GM23338 (cell line): ENCODE measurements at regions not wholly inside any gene's neighbourhood (a gene's known extent, or its start where the extent isn't known, plus 50 kb on each side); places are given as distances from the start of the nearest gene placed in this dataset.

Source experiments
- ATAC-seq: fragments of 200-7000 bp; cut with Tn5 transposase; 3 replicates; pipeline ENCODE4 v1.9.1; 2020
- DNase-seq: peaks from one replicate; pipeline ENCODE4 v3.0.0-alpha.2; 2015; ENCODE audit warnings: low spot score
- H2AFZ ChIP-seq: fragments of 200-600 bp; sonication (generic); 2 replicates; pipeline ENCODE4 v1.8.0; 2016; ENCODE audit warnings: antibody characterized with exemption, mild to moderate bottlenecking, moderate library complexity
- H3F3A ChIP-seq: fragments of 200-600 bp; sonication (generic); replicated peaks from 2 replicates; pipeline ENCODE4 v1.8.0; 2017; ENCODE audit warnings: antibody characterized with exemption, mixed run types, low read depth
- H3K27ac ChIP-seq: fragments of 200-600 bp; sonication (generic); 2 replicates; pipeline ENCODE4 v1.6.1; 2016; ENCODE audit warnings: low read depth
- H3K27me3 ChIP-seq: fragments of 200-600 bp; sonication (generic); 2 replicates; pipeline ENCODE4 v1.8.0; 2016; ENCODE audit warnings: mild to moderate bottlenecking, mixed run types, moderate library complexity; ENCODE audit not compliant: insufficient read depth
- H3K36me3 ChIP-seq: fragments of 200-600 bp; sonication (generic); 2 replicates; pipeline ENCODE4 v1.8.0; 2016; ENCODE audit warnings: mild to moderate bottlenecking; ENCODE audit not compliant: insufficient read depth
- H3K4me1 ChIP-seq: fragments of 200-600 bp; sonication (generic); 2 replicates; pipeline ENCODE4 v1.8.0; 2016; ENCODE audit warnings: mild to moderate bottlenecking, moderate library complexity; ENCODE audit not compliant: insufficient read depth
- H3K4me2 ChIP-seq: fragments of 200-600 bp; sonication (generic); 2 replicates; pipeline ENCODE4 v1.7.1; 2017; ENCODE audit warnings: mixed run types
- H3K4me3 ChIP-seq: fragments of 200-600 bp; sonication (generic); 2 replicates; pipeline ENCODE4 v1.6.1; 2016; ENCODE audit warnings: mixed run types
- H3K79me2 ChIP-seq: fragments of 200-600 bp; sonication (generic); replicated peaks from 2 replicates; pipeline ENCODE4 v1.8.0; 2017; ENCODE audit warnings: mild to moderate bottlenecking; ENCODE audit not compliant: insufficient read depth
- H3K9me2 ChIP-seq: fragments of 200-600 bp; sonication (generic); 2 replicates; pipeline ENCODE4 v1.8.0; 2017; ENCODE audit not compliant: insufficient read depth
- H4K20me1 ChIP-seq: fragments of 200-600 bp; sonication (generic); replicated peaks from 2 replicates; pipeline ENCODE4 v1.8.0; 2017; ENCODE audit warnings: mild to moderate bottlenecking; ENCODE audit not compliant: insufficient read depth
- H3K27ac Mint-ChIP-seq: 2 replicates; pipeline ENCODE4 v1.8.0; 2020; ENCODE audit warnings: inconsistent platforms, mild to moderate bottlenecking, moderate library complexity, mixed read lengths
- H3K27me3 Mint-ChIP-seq: 3 replicates; pipeline ENCODE4 v1.8.0; 2022; ENCODE audit warnings: low read depth, mild to moderate bottlenecking, moderate library complexity, mixed read lengths, inconsistent platforms; ENCODE audit not compliant: insufficient read depth, poor library complexity
- H3K36me3 Mint-ChIP-seq: 3 replicates; pipeline ENCODE4 v1.8.0; 2021; ENCODE audit warnings: low read depth, mild to moderate bottlenecking, inconsistent platforms, moderate library complexity, mixed read lengths
- H3K4me1 Mint-ChIP-seq: 3 replicates; pipeline ENCODE4 v1.8.0; 2020; ENCODE audit warnings: mild to moderate bottlenecking, inconsistent platforms, mixed read lengths
- H3K4me3 Mint-ChIP-seq: 3 replicates; pipeline ENCODE4 v1.8.0; 2021; ENCODE audit warnings: moderate library complexity, mild to moderate bottlenecking, inconsistent platforms, mixed read lengths
- H3K9me3 Mint-ChIP-seq: 3 replicates; pipeline ENCODE4 v1.8.0; 2020; ENCODE audit warnings: moderate library complexity, mild to moderate bottlenecking, inconsistent platforms, mixed read lengths
- EZH2 ChIP-seq: fragments of 200-600 bp; sonication (generic); IDR thresholded peaks from one replicate; pipeline ENCODE4 v1.8.0; 2017; ENCODE audit warnings: antibody characterized with exemption, mild to moderate bottlenecking, low read depth; ENCODE audit not compliant: unreplicated experiment
- EZH2phosphoT487 ChIP-seq: fragments of 200-600 bp; sonication (generic); IDR thresholded peaks from one replicate; pipeline ENCODE4 v1.8.1; 2018; ENCODE audit warnings: antibody characterized with exemption; ENCODE audit not compliant: unreplicated experiment
- JUNB ChIP-seq: IDR thresholded peaks from one replicate; pipeline ENCODE4 v1.6.1; 2016; ENCODE audit warnings: antibody characterized with exemption; ENCODE audit not compliant: unreplicated experiment
- NANOG ChIP-seq: IDR thresholded peaks from 2 replicates; pipeline ENCODE4 v1.6.1; 2016; ENCODE audit warnings: antibody characterized with exemption, borderline replicate concordance
- STAT1 ChIP-seq: IDR thresholded peaks from one replicate; pipeline ENCODE4 v1.6.1; 2016; ENCODE audit warnings: antibody characterized with exemption; ENCODE audit not compliant: unreplicated experiment
- ZNF114 ChIP-seq: fragments of 250-450 bp; sonication (Bioruptor Pico); IDR thresholded peaks from 2 replicates; pipeline ENCODE4 v1.5.0; 2020; ENCODE audit warnings: mild to moderate bottlenecking, moderate library complexity
- ZNF331 ChIP-seq: fragments of 250-450 bp; sonication (Bioruptor Pico); IDR thresholded peaks from 2 replicates; pipeline ENCODE4 v1.5.0; 2020; ENCODE audit warnings: low read depth, mild to moderate bottlenecking, moderate library complexity
- TF ChIP-seq, protein P1 (sequence below): IDR thresholded peaks from one replicate; pipeline ENCODE4 v1.6.1; 2018; ENCODE audit warnings: antibody characterized with exemption; ENCODE audit not compliant: unreplicated experiment
- TF ChIP-seq, protein P2 (sequence below): IDR thresholded peaks from 2 replicates; pipeline ENCODE4 v1.6.1; 2016; ENCODE audit warnings: antibody characterized with exemption
- TF ChIP-seq, protein P3 (sequence below), 2 experiments: fragments of 200-600 bp in 1 of 2; sonication (generic) in 1 of 2; conservative IDR thresholded peaks; 2 replicates each; pipeline versions ENCODE4 v1.5.1 to v1.6.1; 2016 to 2017; ENCODE audit warnings: antibody characterized with exemption in 2 of 2, low read depth in 2 of 2, mild to moderate bottlenecking in 2 of 2, moderate library complexity in 1 of 2
- TF ChIP-seq, protein P4 (sequence below): fragments of 250-450 bp; sonication (Bioruptor Pico); IDR thresholded peaks from 2 replicates; pipeline ENCODE4 v1.5.0; 2020; ENCODE audit warnings: mild to moderate bottlenecking, moderate library complexity

DNA sequence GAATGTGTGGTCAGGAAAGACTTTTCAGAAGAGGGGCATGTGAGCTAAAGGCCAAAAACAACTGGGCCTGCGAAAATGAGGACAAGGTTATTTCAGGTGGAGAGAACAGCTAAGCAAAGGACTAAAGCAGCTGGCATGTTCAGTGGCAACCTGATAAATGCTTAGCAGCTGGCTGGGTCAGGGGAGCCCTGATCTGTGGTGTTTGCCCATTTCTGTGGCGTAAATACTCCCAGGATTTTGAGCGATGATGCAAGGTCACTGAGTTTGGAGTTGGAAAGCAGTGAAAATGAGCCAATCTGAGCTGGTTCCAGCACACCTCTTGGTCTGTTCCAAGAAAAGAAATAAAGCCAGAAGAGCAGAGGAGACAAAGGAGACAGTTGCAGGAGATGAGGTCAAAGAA is 704.3 kb downstream of the UQCRFS1 start (continued):
- TF ChIP-seq, protein P1, sequence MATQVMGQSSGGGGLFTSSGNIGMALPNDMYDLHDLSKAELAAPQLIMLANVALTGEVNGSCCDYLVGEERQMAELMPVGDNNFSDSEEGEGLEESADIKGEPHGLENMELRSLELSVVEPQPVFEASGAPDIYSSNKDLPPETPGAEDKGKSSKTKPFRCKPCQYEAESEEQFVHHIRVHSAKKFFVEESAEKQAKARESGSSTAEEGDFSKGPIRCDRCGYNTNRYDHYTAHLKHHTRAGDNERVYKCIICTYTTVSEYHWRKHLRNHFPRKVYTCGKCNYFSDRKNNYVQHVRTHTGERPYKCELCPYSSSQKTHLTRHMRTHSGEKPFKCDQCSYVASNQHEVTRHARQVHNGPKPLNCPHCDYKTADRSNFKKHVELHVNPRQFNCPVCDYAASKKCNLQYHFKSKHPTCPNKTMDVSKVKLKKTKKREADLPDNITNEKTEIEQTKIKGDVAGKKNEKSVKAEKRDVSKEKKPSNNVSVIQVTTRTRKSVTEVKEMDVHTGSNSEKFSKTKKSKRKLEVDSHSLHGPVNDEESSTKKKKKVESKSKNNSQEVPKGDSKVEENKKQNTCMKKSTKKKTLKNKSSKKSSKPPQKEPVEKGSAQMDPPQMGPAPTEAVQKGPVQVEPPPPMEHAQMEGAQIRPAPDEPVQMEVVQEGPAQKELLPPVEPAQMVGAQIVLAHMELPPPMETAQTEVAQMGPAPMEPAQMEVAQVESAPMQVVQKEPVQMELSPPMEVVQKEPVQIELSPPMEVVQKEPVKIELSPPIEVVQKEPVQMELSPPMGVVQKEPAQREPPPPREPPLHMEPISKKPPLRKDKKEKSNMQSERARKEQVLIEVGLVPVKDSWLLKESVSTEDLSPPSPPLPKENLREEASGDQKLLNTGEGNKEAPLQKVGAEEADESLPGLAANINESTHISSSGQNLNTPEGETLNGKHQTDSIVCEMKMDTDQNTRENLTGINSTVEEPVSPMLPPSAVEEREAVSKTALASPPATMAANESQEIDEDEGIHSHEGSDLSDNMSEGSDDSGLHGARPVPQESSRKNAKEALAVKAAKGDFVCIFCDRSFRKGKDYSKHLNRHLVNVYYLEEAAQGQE, result no peak
- TF ChIP-seq EZH2, result no peak
- TF ChIP-seq ZNF114 (CRISPR knock-in tag), result no peak
- TF ChIP-seq ZNF331 (CRISPR knock-in tag), result no peak
- no peak for TF ChIP-seq EZH2phosphoT487
- no peak for TF ChIP-seq NANOG
- TF ChIP-seq, protein P2, sequence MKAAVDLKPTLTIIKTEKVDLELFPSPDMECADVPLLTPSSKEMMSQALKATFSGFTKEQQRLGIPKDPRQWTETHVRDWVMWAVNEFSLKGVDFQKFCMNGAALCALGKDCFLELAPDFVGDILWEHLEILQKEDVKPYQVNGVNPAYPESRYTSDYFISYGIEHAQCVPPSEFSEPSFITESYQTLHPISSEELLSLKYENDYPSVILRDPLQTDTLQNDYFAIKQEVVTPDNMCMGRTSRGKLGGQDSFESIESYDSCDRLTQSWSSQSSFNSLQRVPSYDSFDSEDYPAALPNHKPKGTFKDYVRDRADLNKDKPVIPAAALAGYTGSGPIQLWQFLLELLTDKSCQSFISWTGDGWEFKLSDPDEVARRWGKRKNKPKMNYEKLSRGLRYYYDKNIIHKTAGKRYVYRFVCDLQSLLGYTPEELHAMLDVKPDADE, result no peak

DNA sequence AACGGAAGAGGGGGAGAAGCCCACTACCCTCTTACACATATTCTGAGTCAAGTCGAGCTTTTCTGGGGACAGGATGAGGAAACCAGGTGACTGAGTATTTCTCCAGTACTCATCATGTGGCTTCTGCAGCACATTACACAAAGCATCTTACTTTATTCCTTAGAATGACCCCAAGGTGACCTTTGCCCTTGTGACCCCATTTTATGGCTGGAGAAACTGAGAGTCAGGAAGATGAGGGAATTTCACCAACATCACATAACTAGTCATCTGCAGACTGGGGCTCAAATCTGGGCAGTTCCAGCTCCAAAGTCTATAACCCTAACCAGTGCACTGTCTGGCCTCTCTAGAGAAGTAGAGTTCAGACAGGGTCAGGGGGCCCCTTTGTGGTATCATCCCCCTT is 707.0 kb downstream of the UQCRFS1 start:
- Histone ChIP-seq H3K4me2 (no peak overlapping the region), H4K20me1 (no peaks in the 10 kb centered on the region)
- H3K4me3 Mint-ChIP-seq, result no peak overlapping the region
- TF ChIP-seq JUNB (no peak), NANOG (no peak), STAT1 (no peak), ZNF114 (CRISPR knock-in tag) (no peak), EZH2 (no peak), EZH2phosphoT487 (no peak)
- TF ChIP-seq, protein P3, sequence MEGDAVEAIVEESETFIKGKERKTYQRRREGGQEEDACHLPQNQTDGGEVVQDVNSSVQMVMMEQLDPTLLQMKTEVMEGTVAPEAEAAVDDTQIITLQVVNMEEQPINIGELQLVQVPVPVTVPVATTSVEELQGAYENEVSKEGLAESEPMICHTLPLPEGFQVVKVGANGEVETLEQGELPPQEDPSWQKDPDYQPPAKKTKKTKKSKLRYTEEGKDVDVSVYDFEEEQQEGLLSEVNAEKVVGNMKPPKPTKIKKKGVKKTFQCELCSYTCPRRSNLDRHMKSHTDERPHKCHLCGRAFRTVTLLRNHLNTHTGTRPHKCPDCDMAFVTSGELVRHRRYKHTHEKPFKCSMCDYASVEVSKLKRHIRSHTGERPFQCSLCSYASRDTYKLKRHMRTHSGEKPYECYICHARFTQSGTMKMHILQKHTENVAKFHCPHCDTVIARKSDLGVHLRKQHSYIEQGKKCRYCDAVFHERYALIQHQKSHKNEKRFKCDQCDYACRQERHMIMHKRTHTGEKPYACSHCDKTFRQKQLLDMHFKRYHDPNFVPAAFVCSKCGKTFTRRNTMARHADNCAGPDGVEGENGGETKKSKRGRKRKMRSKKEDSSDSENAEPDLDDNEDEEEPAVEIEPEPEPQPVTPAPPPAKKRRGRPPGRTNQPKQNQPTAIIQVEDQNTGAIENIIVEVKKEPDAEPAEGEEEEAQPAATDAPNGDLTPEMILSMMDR (conservative IDR thresholded peaks at IDR 0.05; ENCODE audit: low read depth in 2 of 2), result no peak
- TF ChIP-seq, protein P4, sequence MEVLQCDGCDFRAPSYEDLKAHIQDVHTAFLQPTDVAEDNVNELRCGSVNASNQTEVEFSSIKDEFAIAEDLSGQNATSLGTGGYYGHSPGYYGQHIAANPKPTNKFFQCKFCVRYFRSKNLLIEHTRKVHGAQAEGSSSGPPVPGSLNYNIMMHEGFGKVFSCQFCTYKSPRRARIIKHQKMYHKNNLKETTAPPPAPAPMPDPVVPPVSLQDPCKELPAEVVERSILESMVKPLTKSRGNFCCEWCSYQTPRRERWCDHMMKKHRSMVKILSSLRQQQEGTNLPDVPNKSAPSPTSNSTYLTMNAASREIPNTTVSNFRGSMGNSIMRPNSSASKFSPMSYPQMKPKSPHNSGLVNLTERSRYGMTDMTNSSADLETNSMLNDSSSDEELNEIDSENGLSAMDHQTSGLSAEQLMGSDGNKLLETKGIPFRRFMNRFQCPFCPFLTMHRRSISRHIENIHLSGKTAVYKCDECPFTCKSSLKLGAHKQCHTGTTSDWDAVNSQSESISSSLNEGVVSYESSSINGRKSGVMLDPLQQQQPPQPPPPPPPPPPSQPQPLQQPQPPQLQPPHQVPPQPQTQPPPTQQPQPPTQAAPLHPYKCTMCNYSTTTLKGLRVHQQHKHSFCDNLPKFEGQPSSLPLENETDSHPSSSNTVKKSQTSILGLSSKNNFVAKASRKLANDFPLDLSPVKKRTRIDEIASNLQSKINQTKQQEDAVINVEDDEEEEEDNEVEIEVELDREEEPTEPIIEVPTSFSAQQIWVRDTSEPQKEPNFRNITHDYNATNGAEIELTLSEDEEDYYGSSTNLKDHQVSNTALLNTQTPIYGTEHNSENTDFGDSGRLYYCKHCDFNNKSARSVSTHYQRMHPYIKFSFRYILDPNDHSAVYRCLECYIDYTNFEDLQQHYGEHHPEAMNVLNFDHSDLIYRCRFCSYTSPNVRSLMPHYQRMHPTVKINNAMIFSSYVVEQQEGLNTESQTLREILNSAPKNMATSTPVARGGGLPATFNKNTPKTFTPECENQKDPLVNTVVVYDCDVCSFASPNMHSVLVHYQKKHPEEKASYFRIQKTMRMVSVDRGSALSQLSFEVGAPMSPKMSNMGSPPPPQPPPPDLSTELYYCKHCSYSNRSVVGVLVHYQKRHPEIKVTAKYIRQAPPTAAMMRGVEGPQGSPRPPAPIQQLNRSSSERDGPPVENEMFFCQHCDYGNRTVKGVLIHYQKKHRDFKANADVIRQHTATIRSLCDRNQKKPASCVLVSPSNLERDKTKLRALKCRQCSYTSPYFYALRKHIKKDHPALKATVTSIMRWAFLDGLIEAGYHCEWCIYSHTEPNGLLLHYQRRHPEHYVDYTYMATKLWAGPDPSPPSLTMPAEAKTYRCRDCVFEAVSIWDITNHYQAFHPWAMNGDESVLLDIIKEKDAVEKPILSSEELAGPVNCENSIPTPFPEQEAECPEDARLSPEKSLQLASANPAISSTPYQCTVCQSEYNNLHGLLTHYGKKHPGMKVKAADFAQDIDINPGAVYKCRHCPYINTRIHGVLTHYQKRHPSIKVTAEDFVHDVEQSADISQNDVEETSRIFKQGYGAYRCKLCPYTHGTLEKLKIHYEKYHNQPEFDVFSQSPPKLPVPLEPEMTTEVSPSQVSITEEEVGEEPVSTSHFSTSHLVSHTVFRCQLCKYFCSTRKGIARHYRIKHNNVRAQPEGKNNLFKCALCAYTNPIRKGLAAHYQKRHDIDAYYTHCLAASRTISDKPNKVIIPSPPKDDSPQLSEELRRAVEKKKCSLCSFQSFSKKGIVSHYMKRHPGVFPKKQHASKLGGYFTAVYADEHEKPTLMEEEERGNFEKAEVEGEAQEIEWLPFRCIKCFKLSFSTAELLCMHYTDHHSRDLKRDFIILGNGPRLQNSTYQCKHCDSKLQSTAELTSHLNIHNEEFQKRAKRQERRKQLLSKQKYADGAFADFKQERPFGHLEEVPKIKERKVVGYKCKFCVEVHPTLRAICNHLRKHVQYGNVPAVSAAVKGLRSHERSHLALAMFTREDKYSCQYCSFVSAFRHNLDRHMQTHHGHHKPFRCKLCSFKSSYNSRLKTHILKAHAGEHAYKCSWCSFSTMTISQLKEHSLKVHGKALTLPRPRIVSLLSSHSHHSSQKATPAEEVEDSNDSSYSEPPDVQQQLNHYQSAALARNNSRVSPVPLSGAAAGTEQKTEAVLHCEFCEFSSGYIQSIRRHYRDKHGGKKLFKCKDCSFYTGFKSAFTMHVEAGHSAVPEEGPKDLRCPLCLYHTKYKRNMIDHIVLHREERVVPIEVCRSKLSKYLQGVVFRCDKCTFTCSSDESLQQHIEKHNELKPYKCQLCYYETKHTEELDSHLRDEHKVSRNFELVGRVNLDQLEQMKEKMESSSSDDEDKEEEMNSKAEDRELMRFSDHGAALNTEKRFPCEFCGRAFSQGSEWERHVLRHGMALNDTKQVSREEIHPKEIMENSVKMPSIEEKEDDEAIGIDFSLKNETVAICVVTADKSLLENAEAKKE (CRISPR knock-in tag), result no peak

More for the DNA sequence above, 707.0 kb downstream of the UQCRFS1 start:
- H3K27ac ChIP-seq, result no peak overlapping the region
- DNase-seq, result no peak
- ATAC-seq, result no peak
- H3K36me3 Mint-ChIP-seq, result no peaks in the 10 kb centered on the region
- H3K9me2 ChIP-seq, result no peaks in the 10 kb centered on the region
- no peaks in the 10 kb centered on the region for H3F3A ChIP-seq
- no peaks in the 10 kb centered on the region; the same call in 2 of the 3 replicates for H3K9me3 Mint-ChIP-seq
- H3K27ac Mint-ChIP-seq, result no peak overlapping the region
- no peak overlapping the region for H3K4me3 ChIP-seq
- H3K36me3 ChIP-seq, result no peaks in the 10 kb centered on the region
- no peak overlapping the region for H2AFZ ChIP-seq
- peaks cover 14% of the 10 kb centered on the region for H3K4me1 ChIP-seq
- no peaks in the 10 kb centered on the region for H3K27me3 ChIP-seq
- peaks cover 7% of the 10 kb centered on the region for H3K27me3 Mint-ChIP-seq
- peaks cover 33% of the 10 kb centered on the region for H3K4me1 Mint-ChIP-seq
- no peaks in the 10 kb centered on the region for H3K79me2 ChIP-seq
